ENCODE measurements at regions not wholly inside any gene's neighbourhood (a gene's known extent, or its start where the extent isn't known, plus 50 kb on each side); places are given as distances from the start of the nearest gene placed in this dataset.

DNA sequence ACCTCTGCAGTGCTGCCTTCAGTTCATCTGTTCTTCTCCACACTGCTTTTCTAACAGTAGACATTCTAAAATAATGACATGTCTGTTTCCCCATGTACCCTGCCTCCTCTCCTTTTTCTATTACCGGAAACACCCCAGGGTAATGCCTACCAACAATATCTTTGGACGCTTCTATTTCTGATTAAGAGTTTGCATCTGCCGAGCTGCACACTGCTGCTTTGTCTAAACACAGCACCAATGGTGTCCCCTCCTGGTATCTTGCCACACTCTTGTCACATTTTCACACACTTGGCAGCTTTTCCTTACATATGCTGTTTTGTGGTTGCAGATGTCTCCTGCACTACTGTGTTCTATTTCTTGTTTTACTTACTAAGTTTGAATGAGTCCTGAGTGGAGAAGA is 288.8 kb downstream of the GRIA2 start:
- Histone ChIP-seq H3K4me1 (no peaks in the 10 kb centered on the region), H3K27me3 (no peaks in the 10 kb centered on the region), H3K36me3 (no peaks in the 10 kb centered on the region), H3K4me3 (no peak overlapping the region), H3K9me3 (no peaks in the 10 kb centered on the region), H3K27ac (no peak overlapping the region)
- TF ChIP-seq CTCF (IDR thresholded peaks at IDR 0.05) (no peak), POLR2A (IDR thresholded peaks at IDR 0.05) (no peak)
- no peak for DNase-seq

DNA sequence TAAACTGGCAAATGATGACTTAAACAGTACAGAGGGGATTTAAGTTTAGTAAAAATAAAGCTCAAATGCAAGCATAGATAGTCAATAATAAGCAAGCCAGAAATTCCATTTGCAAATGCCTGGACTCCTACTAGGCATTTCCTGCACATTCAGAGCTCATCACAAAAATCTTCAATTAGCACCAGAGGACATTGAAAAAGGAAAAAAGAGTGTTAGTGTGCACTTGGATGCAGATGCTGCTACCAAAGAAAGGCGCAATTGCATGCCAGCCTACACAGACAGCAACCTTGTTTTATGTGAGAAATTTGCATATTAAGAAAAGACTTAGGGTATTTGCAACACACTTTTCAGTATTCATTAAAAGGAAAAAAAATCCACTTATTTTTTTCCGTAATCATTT is 282.1 kb downstream of the GRIA2 start:
- DNase-seq: no peak
- H3K27me3 ChIP-seq: no peaks in the 10 kb centered on the region
- no peak overlapping the region for H3K27ac ChIP-seq
- no peak overlapping the region for H3K4me3 ChIP-seq
- no peaks in the 10 kb centered on the region for H3K9me3 ChIP-seq
- TF ChIP-seq POLR2A (IDR thresholded peaks at IDR 0.05) (no peak), CTCF (IDR thresholded peaks at IDR 0.05) (no peak)
- H3K4me1 ChIP-seq: no peaks in the 10 kb centered on the region
- H3K36me3 ChIP-seq: no peaks in the 10 kb centered on the region

DNA sequence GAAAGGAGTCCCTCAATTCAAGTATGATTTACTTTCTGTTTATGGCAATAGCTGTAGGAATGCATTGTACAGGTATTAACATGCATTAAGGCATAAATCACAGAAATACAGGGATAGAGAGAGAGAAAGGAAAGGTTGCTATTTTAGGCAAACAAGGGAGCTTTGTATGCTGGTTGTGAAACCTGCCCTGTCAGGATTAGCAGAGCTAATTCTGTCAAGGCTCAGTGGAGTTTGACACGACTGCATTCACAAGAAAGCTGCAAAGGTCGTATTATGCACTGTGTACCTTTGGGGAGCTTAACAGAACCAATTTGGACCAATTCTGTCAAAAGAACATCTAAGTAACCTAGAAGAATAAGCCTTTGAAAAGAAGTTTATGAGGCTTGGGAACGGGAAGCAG is 239.3 kb downstream of the GRIA2 start:
- Histone ChIP-seq H3K36me3 (no peaks in the 10 kb centered on the region), H3K27ac (no peak overlapping the region), H3K4me1 (no peaks in the 10 kb centered on the region), H3K4me3 (no peak overlapping the region), H3K27me3 (no peaks in the 10 kb centered on the region), H3K9me3 (no peaks in the 10 kb centered on the region)
- TF ChIP-seq CTCF (IDR thresholded peaks at IDR 0.05) (no peak), POLR2A (IDR thresholded peaks at IDR 0.05) (no peak)
- no peak for DNase-seq

DNA sequence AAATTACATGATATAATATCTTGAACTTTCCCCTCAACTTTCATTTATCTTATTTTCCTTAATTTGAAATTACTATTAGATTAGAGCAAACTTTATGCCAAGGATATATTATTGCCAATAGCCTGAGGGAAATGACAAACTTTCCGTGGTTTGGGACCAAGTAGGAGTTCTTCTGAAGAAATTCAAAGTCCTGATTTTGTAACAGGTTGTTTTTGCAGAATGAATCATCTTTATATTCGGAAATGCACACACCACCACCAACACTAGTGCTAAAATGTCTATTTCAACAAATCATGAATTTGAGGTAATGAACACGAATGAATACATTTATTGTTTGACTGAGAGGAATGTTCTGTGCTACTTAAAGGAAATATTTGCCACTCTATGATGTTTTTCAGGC is 226.7 kb downstream of the GRIA2 start:
- no peaks in the 10 kb centered on the region for H3K4me1 ChIP-seq
- no peak for DNase-seq
- TF ChIP-seq POLR2A (IDR thresholded peaks at IDR 0.05) (no peak), CTCF (IDR thresholded peaks at IDR 0.05) (no peak)
- H3K9me3 ChIP-seq: no peaks in the 10 kb centered on the region
- H3K27me3 ChIP-seq: no peaks in the 10 kb centered on the region
- no peak overlapping the region for H3K27ac ChIP-seq
- no peaks in the 10 kb centered on the region for H3K36me3 ChIP-seq
- no peak overlapping the region for H3K4me3 ChIP-seq

DNA sequence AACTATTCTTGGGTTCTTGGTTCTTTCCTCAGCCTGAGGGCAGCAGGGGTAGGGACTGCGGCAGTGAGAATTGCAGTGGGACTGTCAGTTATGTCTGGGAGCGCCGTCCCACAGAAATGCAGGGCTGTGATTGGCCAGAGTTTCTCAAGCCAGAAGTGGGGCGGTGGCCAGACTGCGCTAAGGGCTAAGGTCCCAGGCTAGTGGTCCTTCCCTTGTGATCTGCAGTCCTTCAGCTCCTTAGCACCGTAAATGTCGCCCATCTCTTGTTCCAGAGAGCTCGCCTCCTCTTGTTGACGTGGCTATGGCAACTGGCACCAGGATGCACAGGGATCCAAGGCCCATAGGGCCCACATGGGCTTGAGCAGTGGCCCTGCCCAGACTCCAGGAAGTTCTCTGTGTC is 223.5 kb downstream of the GRIA2 start:
- TF ChIP-seq CTCF (IDR thresholded peaks at IDR 0.05): no peak
- TF ChIP-seq POLR2A (IDR thresholded peaks at IDR 0.05): no peak
- Histone ChIP-seq H3K4me3 (no peak overlapping the region), H3K4me1 (no peaks in the 10 kb centered on the region), H3K9me3 (no peaks in the 10 kb centered on the region), H3K36me3 (no peaks in the 10 kb centered on the region), H3K27ac (no peak overlapping the region), H3K27me3 (no peaks in the 10 kb centered on the region)
- DNase-seq: no peak

GRCh38 chr4:157443537-157443936 is 223.0 kb downstream of the GRIA2 start:
- H3K27me3 ChIP-seq: no peaks in the 10 kb centered on the region
- no peak overlapping the region for H3K27ac ChIP-seq
- TF ChIP-seq POLR2A (IDR thresholded peaks at IDR 0.05): no peak
- no peak for TF ChIP-seq CTCF (IDR thresholded peaks at IDR 0.05)
- no peaks in the 10 kb centered on the region for H3K4me1 ChIP-seq
- DNase-seq: no peak
- H3K9me3 ChIP-seq: no peaks in the 10 kb centered on the region
- H3K36me3 ChIP-seq: no peaks in the 10 kb centered on the region
- H3K4me3 ChIP-seq: no peak overlapping the region
